HG02840 (cell line): ENCODE measurements at regions not wholly inside any gene's neighbourhood (a gene's known extent, or its start where the extent isn't known, plus 50 kb on each side); places are given as distances from the start of the nearest gene placed in this dataset.

ENCODE experiments used
- ATAC-seq: cut with Tn5 transposase; IDR thresholded peaks from one replicate; pipeline ENCODE4 v1.9.1; 2021; ENCODE audit warnings: mild to moderate bottlenecking, moderate library complexity, moderate number of reproducible peaks; ENCODE audit not compliant: unreplicated experiment, low FRiP score

GRCh38 chr11:98771791-98772190 is 249.0 kb upstream of the CNTN5 start:
- no peak for ATAC-seq

DNA sequence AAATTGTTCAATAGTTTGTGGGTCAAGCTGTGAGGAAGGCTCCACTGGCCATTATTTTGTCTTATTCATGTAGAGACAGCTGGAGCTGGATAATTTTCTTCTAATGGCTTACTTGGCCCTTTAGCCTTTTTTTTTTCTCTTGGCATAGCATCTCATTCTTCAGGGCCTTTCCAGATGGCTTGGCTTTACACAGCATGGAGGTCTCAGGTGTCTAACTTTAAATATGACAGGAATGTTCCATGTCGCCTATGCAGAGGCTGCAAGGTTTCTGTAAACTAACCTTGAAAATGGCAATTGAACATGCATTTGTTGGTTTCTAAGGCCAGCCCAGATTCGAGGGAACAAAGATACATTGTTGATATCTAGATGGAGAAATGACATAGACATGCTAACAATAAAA is 247.9 kb upstream of the CNTN5 start:
- ATAC-seq, result no peak

- ATAC-seq, result no peak
These were observed 227.5 kb upstream of the CNTN5 start for GRCh38 chr11:98793276-98793675.

GRCh38 chr11:98798333-98798732 is 222.4 kb upstream of the CNTN5 start:
- ATAC-seq, result no peak

GRCh38 chr11:98800696-98801095 is 220.1 kb upstream of the CNTN5 start:
- no peak for ATAC-seq

DNA sequence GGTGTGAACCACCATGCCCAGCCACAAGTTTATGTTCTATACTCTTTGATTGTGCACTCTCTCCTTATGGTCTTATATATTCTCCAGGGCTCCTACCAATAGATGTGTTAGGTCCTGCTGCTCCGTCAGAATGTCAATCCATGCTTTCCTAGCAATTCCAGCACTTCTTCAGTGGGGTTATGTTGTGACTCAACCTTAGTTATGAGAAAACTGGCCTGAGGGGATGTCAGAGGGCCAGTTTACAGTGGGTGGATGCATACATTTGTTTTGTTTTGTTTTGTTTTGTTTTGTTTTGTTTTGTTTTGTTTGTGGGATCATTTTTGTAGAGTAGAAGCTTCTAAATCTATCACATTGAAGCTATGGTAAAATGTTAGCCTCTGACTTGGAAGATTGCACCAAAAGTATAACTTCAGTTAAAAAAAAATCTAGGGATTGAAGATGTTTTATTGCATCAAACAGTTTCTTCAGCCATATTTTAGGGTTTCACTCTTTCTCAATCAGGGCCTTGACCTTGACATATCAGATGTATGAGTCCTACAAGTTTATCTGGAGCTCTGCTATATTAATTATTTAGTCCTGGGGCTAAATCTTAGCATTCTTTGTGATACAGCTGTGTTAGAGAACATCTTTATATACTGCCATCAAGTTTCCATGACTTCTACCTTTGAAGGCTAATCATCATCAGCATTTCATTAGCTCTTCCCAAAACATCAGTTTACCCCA is 191.6 kb upstream of the CNTN5 start:
- no peak for ATAC-seq

- no peak for ATAC-seq
These were observed 190.8 kb upstream of the CNTN5 start for GRCh38 chr11:98829971-98830370.

GRCh38 chr11:98834776-98835175 is 186.0 kb upstream of the CNTN5 start:
- no peak for ATAC-seq

- no peak for ATAC-seq
These were observed 185.4 kb upstream of the CNTN5 start for GRCh38 chr11:98835335-98835734.

DNA sequence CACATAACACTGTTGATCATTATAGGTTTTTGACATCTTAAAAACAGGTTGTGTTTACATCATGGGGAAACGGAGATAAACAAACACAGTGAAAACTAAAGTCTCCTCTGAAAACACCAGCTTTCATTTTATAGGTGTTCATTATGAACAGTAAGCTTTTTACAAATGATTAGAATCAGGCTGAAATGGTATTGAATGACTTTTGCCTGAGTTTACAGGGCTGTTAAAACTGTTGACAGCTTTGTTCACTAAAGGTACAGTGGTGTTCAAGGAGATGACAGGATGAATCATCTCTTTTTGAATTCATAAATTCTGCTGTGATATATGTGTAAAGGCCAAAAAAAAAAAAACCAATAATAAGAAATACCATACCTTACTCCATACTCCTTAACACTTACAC is 184.6 kb upstream of the CNTN5 start:
- no peak for ATAC-seq

DNA sequence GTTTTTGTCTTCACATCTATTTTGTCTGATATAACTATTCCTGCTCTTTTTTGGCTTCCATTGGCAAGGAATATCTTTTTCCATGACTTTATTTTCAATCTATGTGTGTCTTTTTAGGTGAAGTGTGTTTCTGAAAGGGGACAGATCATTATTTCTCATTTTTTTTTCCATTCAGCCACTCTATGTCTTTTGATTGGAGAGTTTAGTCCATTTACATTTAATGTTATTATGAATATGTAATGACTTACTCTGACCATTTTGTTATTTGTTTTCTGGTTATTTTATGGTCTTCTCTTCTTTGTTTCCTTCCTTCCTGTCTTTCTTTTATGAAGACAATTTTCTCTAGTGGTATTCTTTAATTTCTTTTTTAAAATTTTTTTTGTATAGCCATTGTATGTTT is 178.6 kb upstream of the CNTN5 start:
- ATAC-seq, result no peak

DNA sequence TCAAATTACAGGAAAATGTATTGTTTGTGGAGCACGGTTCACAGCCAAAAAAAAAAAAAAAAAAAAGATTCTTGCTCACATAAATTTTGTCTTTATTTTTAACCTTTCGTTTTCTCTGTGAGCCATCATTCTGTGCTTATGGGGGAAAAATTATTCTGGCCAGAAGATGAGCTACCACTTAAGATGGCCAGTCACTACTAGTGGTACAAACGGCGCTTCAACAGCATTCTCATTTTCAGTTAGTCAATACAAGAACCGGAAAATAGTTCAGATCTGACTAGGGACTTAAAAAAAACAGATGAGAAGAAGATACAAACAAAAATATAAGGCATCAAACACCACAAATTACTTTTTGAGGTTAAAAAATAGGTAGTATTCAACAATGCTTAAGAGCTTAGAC is 158.6 kb upstream of the CNTN5 start:
- no peak for ATAC-seq

DNA sequence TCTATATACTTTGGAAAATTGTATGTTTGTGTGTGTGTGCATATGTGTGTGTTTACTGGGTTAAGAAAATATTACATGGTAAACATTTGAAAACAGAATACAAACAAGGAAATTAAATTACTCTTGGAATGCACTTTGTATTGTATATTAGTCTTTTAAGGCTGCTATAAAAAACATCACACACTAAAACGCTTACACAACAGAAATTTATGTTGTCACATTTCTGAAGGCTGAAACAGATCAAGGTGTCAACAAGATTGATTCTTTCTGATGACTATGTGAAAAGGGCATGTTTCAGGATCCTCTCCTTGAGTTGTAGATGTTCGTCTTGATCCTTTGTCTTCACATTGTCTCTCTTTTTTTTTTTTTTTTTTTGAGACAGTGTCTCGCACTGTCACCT is 149.1 kb upstream of the CNTN5 start:
- ATAC-seq, result no peak

DNA sequence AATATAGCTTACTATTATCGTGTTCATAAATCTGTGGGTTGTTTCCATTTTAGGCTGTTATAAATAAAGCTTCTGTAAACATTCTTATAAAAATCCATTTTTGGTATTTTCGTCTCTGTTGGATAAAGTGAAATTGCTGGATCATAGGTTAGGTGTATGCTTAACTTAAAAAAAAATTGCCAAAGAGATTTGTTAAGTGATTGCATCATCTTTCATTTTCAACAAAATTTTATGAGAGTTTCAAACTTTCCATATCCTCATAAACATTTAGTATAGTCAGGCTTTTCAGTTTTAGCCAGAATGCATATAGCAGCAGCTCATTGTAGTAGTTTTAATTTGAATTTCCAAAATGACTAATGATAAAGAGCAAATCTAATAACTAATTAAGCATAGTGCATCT is 146.7 kb upstream of the CNTN5 start:
- ATAC-seq, result no peak

GRCh38 chr11:98895936-98896335 is 124.8 kb upstream of the CNTN5 start:
- ATAC-seq, result no peak

DNA sequence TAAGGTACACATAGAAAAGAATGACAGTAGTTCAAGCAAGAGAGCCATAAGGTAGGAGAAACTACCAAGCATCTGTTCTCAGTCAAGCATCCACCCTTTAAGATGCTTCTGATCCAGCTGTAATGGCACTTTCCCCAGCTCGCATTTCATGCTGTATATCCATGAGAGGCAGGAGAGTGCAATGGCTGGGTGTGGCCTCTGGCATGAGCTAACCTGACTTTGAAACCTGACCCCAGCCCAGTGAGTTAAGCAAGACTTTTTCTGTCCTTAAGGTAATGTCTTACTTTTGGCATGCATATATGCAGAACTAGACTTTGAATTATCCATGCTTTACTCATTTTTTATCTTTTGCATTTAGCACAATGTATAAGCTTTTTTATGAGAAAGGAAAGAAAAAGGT is 79.8 kb upstream of the CNTN5 start:
- no peak for ATAC-seq

- no peak for ATAC-seq
These were observed 76.3 kb upstream of the CNTN5 start for GRCh38 chr11:98944461-98944860.

GRCh38 chr11:98952107-98952506 is 68.6 kb upstream of the CNTN5 start:
- no peak for ATAC-seq

GRCh38 chr11:98955551-98955950 is 65.2 kb upstream of the CNTN5 start:
- ATAC-seq, result no peak

- no peak for ATAC-seq
These were observed 56.6 kb upstream of the CNTN5 start for GRCh38 chr11:98964146-98964545.

GRCh38 chr11:98965358-98965757 is 55.4 kb upstream of the CNTN5 start:
- ATAC-seq, result no peak

DNA sequence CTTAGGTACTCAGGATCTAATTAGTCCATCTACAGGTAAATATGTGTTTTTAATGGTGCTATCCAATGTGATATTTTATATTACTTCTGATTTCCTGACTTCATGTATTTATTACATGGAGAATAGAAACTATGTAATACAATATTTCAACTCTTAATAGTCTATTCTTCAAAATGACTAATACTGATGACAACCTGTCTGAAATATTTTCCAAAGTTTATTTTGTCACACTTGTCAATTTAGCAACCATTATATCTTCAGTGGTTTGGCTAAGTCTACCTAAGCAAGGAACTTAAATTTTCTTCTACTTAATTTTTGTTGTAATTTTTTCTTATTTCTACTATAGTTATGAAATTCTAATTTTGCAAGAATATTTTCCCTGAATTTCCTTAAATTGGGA is 55.0 kb upstream of the CNTN5 start:
- ATAC-seq, result no peak

DNA sequence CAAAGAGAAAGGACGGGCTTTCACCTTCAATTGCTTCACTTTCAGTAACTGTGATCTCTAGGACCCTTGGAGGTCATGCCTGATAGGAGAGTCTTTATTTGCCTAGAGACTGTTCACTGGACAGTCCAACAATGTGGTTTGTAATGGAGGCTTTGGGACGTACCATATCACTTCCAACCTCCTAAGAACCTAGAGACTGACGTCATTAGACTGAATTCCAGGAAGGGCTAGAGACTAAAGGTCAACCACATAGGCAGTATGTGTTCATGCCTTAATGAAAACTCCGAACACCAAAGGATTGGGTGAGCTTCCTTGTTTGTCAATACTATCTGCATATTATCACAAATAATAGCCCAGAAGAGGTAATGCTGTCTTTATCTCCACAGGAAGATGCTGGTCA is 53.7 kb upstream of the CNTN5 start:
- ATAC-seq, result no peak
